Astrocyte of the spinal cord (primary cell): ENCODE measurements at regions not wholly inside any gene's neighbourhood (a gene's known extent, or its start where the extent isn't known, plus 50 kb on each side); places are given as distances from the start of the nearest gene placed in this dataset.
"Not testable (repeated sequence)": the region's sequence is repeated elsewhere in the genome, so short reads cannot be mapped to it uniquely, and the experiment has no call there.

Experiments used
- DNase-seq: peaks from one replicate; pipeline ENCODE4 v3.0.0; 2011; ENCODE audit warnings: low read depth, low spot score
- H3K4me3 ChIP-seq: 2 replicates; pipeline ENCODE4 v1.5.1; 2011; ENCODE audit warnings: low read depth, mild to moderate bottlenecking, low read length, moderate library complexity
- CTCF ChIP-seq: IDR thresholded peaks from 2 replicates; pipeline ENCODE4 v1.5.1; 2012; ENCODE audit warnings: low read depth, mild to moderate bottlenecking, low read length, inconsistent platforms
- in situ Hi-C: cut with HindIII; loops from 2 replicates; pipeline ENCODE4 v1.10.0; 2017; ENCODE audit warnings: low sequenced_read_pairs

- DNase-seq: no peak
- in situ Hi-C loops: no loop called here
- no peak overlapping the region for H3K4me3 ChIP-seq
- TF ChIP-seq CTCF: no peak
Measured at GRCh38 chr15:77897896-77898406, 179.6 kb downstream of the TBC1D2B start.

- DNase-seq, H3K4me3 ChIP-seq, in situ Hi-C loops: not testable (repeated sequence)
Measured at GRCh38 chr15:77897113-77897895, 180.2 kb downstream of the TBC1D2B start.

GRCh38 chr15:77896147-77897112 is 181.1 kb downstream of the TBC1D2B start:
- H3K4me3 ChIP-seq, DNase-seq, in situ Hi-C loops: not testable (repeated sequence)

- H3K4me3 ChIP-seq: no peak overlapping the region
- DNase-seq: no peak
- in situ Hi-C loops: no loop called here
- TF ChIP-seq CTCF: no peak
Measured at GRCh38 chr15:77895742-77896141, 181.8 kb downstream of the TBC1D2B start.

GRCh38 chr15:77895145-77895544 is 182.4 kb downstream of the TBC1D2B start:
- DNase-seq, in situ Hi-C loops, H3K4me3 ChIP-seq: not testable (repeated sequence)

GRCh38 chr15:77893671-77894640 is 183.6 kb downstream of the TBC1D2B start:
- in situ Hi-C loops, DNase-seq, H3K4me3 ChIP-seq: not testable (repeated sequence)

GRCh38 chr15:77893246-77893645 is 184.3 kb downstream of the TBC1D2B start:
- in situ Hi-C loops, H3K4me3 ChIP-seq, DNase-seq: not testable (repeated sequence)

GRCh38 chr15:77892335-77892734 is 185.2 kb downstream of the TBC1D2B start:
- in situ Hi-C loops: no loop called here
- H3K4me3 ChIP-seq: no peak overlapping the region
- no peak for DNase-seq
- TF ChIP-seq CTCF: no peak

- DNase-seq, in situ Hi-C loops, H3K4me3 ChIP-seq: not testable (repeated sequence)
Measured at GRCh38 chr15:77891862-77892261, 185.6 kb downstream of the TBC1D2B start.

GRCh38 chr15:77890911-77891801 is 186.4 kb downstream of the TBC1D2B start:
- H3K4me3 ChIP-seq, DNase-seq, in situ Hi-C loops: not testable (repeated sequence)

- in situ Hi-C loops, H3K4me3 ChIP-seq, DNase-seq: not testable (repeated sequence)
Measured at GRCh38 chr15:77889828-77890725, 187.4 kb downstream of the TBC1D2B start.
